ENCODE measurements at regions not wholly inside any gene's neighbourhood (a gene's known extent, or its start where the extent isn't known, plus 50 kb on each side); places are given as distances from the start of the nearest gene placed in this dataset.

GRCh38 chr13:97542102-97542685 is 108.2 kb downstream of the RAP2A start:
- TF ChIP-seq CTCF (conservative IDR thresholded peaks at IDR 0.05) (no peak), ZFX (IDR thresholded peaks at IDR 0.05) (no peak)
